BJ (cell line): ENCODE measurements at regions not wholly inside any gene's neighbourhood (a gene's known extent, or its start where the extent isn't known, plus 50 kb on each side); places are given as distances from the start of the nearest gene placed in this dataset.

Experiments
- CTCF ChIA-PET: fragments of 350-600 bp; formaldehyde crosslinking; extraction: SDS; loops from one replicate; lab custom pipeline; 2021; ENCODE audit warnings: antibody characterized with exemption, inconsistent platforms; lab: Yijun Ruan, JAX
- POLR2A ChIA-PET: fragments of 300-600 bp; sonication (Branson Sonifier 250); formaldehyde crosslinking; extraction: SDS; loops from one replicate; lab custom pipeline; 2021; ENCODE audit warnings: antibody characterized with exemption; lab: Charles Lee
- DNase-seq: peaks from one replicate; pipeline ENCODE4 v3.0.0-alpha.2; 2011; ENCODE audit warnings: low read depth
- H3K27me3 ChIP-seq: 2 replicates; pipeline ENCODE4 v1.6.0; 2011; ENCODE audit warnings: low read length; ENCODE audit not compliant: control insufficient read depth, insufficient read depth
- H3K36me3 ChIP-seq: 2 replicates; pipeline ENCODE4 v1.5.1; 2011; ENCODE audit warnings: low read length; ENCODE audit not compliant: control insufficient read depth, insufficient read depth
- H3K4me3 ChIP-seq: 2 replicates; pipeline ENCODE4 v1.5.1; 2011; ENCODE audit warnings: low read depth, mild to moderate bottlenecking, control low read depth, low read length
- CTCF ChIP-seq: IDR thresholded peaks from 2 replicates; pipeline ENCODE4 v1.5.1; 2011; ENCODE audit warnings: low read depth, mild to moderate bottlenecking, control low read depth, inconsistent platforms, low read length, moderate library complexity; ENCODE audit not compliant: insufficient read depth

GRCh38 chr5:38078161-38078560 lies 180.2 kb upstream of the EGFLAM start:
- no peaks in the 10 kb centered on the region for H3K27me3 ChIP-seq
- TF ChIP-seq CTCF, result no peak
- H3K4me3 ChIP-seq, result no peak overlapping the region
- ChIA-PET POLR2A (no interaction called here), CTCF (no interaction called here)
- no peak for DNase-seq
- no peaks in the 10 kb centered on the region for H3K36me3 ChIP-seq

- Histone ChIP-seq H3K36me3 (no peaks in the 10 kb centered on the region), H3K27me3 (no peaks in the 10 kb centered on the region), H3K4me3 (no peak overlapping the region)
- CTCF ChIA-PET, result no interaction called here
- no peak for TF ChIP-seq CTCF
- DNase-seq, result no peak
- POLR2A ChIA-PET, result no interaction called here
These were observed 180.7 kb upstream of the EGFLAM start for GRCh38 chr5:38077652-38078051.

- Histone ChIP-seq H3K36me3 (no peaks in the 10 kb centered on the region), H3K4me3 (no peak overlapping the region), H3K27me3 (peaks cover 2% of the 10 kb centered on the region; the same call in 1 of the 2 replicates)
- CTCF ChIA-PET, result no interaction called here
- POLR2A ChIA-PET, result no interaction called here
- no peak for TF ChIP-seq CTCF
- DNase-seq, result no peak
These were observed 186.3 kb upstream of the EGFLAM start for GRCh38 chr5:38071831-38072694.

- TF ChIP-seq CTCF, result no peak
- Histone ChIP-seq H3K4me3 (no peak overlapping the region), H3K36me3 (no peaks in the 10 kb centered on the region), H3K27me3 (peaks cover 2% of the 10 kb centered on the region; the same call in 1 of the 2 replicates)
- no peak for DNase-seq
- CTCF ChIA-PET, result interaction anchor here (1.3 kb wide), 1 partner anchor 9 kb away, joined by 3 read pairs; no protein-coding TSS in a partner anchor
- POLR2A ChIA-PET, result no interaction called here
These were observed 187.9 kb upstream of the EGFLAM start for GRCh38 chr5:38070304-38070950.

- no peak for DNase-seq
- peaks cover 2% of the 10 kb centered on the region; the same call in 1 of the 2 replicates for H3K27me3 ChIP-seq
- ChIA-PET POLR2A (no interaction called here), CTCF (interaction anchor here (1.3 kb wide), 1 partner anchor 10 kb away, joined by 3 read pairs; no protein-coding TSS in a partner anchor)
- no peak for TF ChIP-seq CTCF
- H3K4me3 ChIP-seq, result no peak overlapping the region
- no peaks in the 10 kb centered on the region for H3K36me3 ChIP-seq
These were observed 189.0 kb upstream of the EGFLAM start for GRCh38 chr5:38069360-38069759.
